HCT116 (cell line): ENCODE measurements at regions not wholly inside any gene's neighbourhood (a gene's known extent, or its start where the extent isn't known, plus 50 kb on each side); places are given as distances from the start of the nearest gene placed in this dataset.

Experiments used
- POLR2AphosphoS5 ChIP-seq: IDR thresholded peaks from 2 replicates; pipeline ENCODE4 v1.6.1; 2011; ENCODE audit warnings: mild to moderate bottlenecking, low read depth, low read length, moderate library complexity
- ZNF274 ChIP-seq: fragments of 200-500 bp; sonication (Bioruptor generic); IDR thresholded peaks from 2 replicates; pipeline ENCODE4 v1.6.1; 2014; ENCODE audit warnings: mild to moderate bottlenecking, low read depth, low read length, inconsistent platforms
- TF ChIP-seq, protein P1 (sequence below): IDR thresholded peaks from 2 replicates; pipeline ENCODE4 v1.6.1; 2012
- TF ChIP-seq, protein P2 (sequence below), 3 experiments: fragments of 200-600 bp in 1 of 3; sonication (generic) in 1 of 3; IDR thresholded peaks in 2 of 3; conservative IDR thresholded peaks in 1 of 3; 2 replicates each; pipeline ENCODE4 v1.5.1; 2012 to 2017; ENCODE audit warnings: low read depth in 2 of 3, low read length in 2 of 3, antibody characterized with exemption in 1 of 3, borderline replicate concordance in 1 of 3, control low read depth in 1 of 3, mild to moderate bottlenecking in 1 of 3, mixed read lengths in 1 of 3, mixed run types in 1 of 3, moderate library complexity in 1 of 3; ENCODE audit not compliant: insufficient read depth in 1 of 3

DNA sequence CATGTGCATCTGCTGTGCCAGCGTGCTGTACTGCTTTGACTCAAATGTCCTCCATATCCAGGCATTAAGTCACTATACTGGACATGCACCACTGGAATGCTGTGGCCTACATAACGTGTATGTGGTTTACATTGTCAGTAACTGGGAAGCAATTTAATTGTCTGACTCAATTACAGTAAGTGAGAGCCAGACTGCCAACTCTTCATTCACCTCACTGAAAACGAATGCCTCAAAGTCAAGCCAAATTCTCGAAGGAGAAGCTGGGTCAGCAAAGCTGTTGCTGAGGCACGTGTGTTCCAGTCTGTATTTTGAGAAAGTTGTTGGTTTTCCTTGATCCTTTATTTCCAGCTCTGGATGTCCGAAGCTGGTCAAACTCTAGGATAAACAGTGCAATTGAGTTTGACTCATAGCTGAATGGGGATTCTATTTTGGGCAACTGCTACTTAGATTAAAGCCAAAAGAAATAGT lies 534.3 kb downstream of the COL12A1 start:
- TF ChIP-seq ZNF274: no peak
- TF ChIP-seq, protein P1, sequence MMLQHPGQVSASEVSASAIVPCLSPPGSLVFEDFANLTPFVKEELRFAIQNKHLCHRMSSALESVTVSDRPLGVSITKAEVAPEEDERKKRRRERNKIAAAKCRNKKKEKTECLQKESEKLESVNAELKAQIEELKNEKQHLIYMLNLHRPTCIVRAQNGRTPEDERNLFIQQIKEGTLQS: no peak
- TF ChIP-seq POLR2AphosphoS5: no peak
- TF ChIP-seq, protein P2, sequence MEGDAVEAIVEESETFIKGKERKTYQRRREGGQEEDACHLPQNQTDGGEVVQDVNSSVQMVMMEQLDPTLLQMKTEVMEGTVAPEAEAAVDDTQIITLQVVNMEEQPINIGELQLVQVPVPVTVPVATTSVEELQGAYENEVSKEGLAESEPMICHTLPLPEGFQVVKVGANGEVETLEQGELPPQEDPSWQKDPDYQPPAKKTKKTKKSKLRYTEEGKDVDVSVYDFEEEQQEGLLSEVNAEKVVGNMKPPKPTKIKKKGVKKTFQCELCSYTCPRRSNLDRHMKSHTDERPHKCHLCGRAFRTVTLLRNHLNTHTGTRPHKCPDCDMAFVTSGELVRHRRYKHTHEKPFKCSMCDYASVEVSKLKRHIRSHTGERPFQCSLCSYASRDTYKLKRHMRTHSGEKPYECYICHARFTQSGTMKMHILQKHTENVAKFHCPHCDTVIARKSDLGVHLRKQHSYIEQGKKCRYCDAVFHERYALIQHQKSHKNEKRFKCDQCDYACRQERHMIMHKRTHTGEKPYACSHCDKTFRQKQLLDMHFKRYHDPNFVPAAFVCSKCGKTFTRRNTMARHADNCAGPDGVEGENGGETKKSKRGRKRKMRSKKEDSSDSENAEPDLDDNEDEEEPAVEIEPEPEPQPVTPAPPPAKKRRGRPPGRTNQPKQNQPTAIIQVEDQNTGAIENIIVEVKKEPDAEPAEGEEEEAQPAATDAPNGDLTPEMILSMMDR (IDR thresholded peaks at IDR 0.05 in 2 of 3, conservative IDR thresholded peaks at IDR 0.05 in 1 of 3; ENCODE audit: borderline replicate concordance in 1 of 3, insufficient read depth in 1 of 3, low read depth in 2 of 3, low read length in 2 of 3): no peak
